Activated naive CD8-positive, alpha-beta T cell treated with anti-CD3 and anti-CD28 coated beads, Interleukin-2, amount 10 ng/mL, durations not matched to agents 7 days and 5 days (primary cell): ENCODE measurements at regions not wholly inside any gene's neighbourhood (a gene's known extent, or its start where the extent isn't known, plus 50 kb on each side); places are given as distances from the start of the nearest gene placed in this dataset.

ENCODE experiments used
- ATAC-seq: fragments of 150-1000 bp; cut with Tn5 transposase; one replicate; pipeline ENCODE4 v1.10.0; 2021; ENCODE audit warnings: low read depth, moderate library complexity
- POLR2A ChIA-PET: fragments of 350-600 bp; sonication (Branson Sonifier 250); formaldehyde crosslinking; loops from one replicate; lab custom pipeline; 2021; ENCODE audit warnings: antibody characterized with exemption; lab: Charles Lee
- DNase-seq: peaks from one replicate; pipeline ENCODE4 v3.0.0; 2021
- H3K27ac Mint-ChIP-seq: one replicate; pipeline ENCODE4 v1.8.0; 2022; ENCODE audit warnings: mild to moderate bottlenecking, mixed read lengths
- H3K27me3 Mint-ChIP-seq: one replicate; pipeline ENCODE4 v1.8.0; 2022; ENCODE audit warnings: mild to moderate bottlenecking, moderate library complexity, mixed read lengths
- H3K36me3 Mint-ChIP-seq: one replicate; pipeline ENCODE4 v1.8.0; 2021; ENCODE audit warnings: mild to moderate bottlenecking, mixed read lengths
- H3K4me1 Mint-ChIP-seq: one replicate; pipeline ENCODE4 v1.8.0; 2021; ENCODE audit warnings: mixed read lengths
- H3K4me3 Mint-ChIP-seq: one replicate; pipeline ENCODE4 v1.8.0; 2022; ENCODE audit warnings: mild to moderate bottlenecking, moderate library complexity, mixed read lengths
- H3K9me3 Mint-ChIP-seq: one replicate; pipeline ENCODE4 v1.8.0; 2021; ENCODE audit warnings: mixed read lengths

GRCh38 chr16:6063526-6063925 is 965.9 kb upstream of the EEF2KMT start:
- Mint-ChIP-seq H3K4me1 (no peaks in the 10 kb centered on the region), H3K9me3 (peaks cover 1% of the 10 kb centered on the region), H3K27ac (no peak overlapping the region), H3K36me3 (no peaks in the 10 kb centered on the region), H3K4me3 (no peak overlapping the region), H3K27me3 (no peaks in the 10 kb centered on the region)
- DNase-seq (no peak), ATAC-seq (no peak)
- POLR2A ChIA-PET = no interaction called here

DNA sequence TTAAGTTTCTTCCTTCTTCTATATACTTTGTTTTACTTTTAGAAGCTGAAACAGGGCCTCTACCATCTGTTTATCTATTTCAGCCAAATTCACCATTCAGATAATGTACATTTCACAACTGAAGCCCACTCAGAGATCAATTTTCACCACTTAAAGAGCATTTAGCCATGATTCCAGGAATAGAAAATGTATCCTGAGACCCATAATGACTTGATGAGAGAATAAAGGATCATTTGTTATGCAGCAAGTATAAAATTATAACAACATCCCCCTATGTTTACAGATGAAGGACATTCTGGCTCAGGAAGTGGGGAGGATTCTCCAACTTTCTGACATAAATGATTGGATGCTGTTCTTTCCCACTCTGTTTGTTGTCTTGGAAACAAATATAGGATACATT is 962.1 kb upstream of the EEF2KMT start:
- H3K27me3 Mint-ChIP-seq = no peaks in the 10 kb centered on the region
- H3K36me3 Mint-ChIP-seq = no peaks in the 10 kb centered on the region
- DNase-seq (no peak), ATAC-seq (no peak)
- POLR2A ChIA-PET = no interaction called here
- no peak overlapping the region for H3K27ac Mint-ChIP-seq
- H3K4me1 Mint-ChIP-seq = no peaks in the 10 kb centered on the region
- H3K9me3 Mint-ChIP-seq = peaks cover 1% of the 10 kb centered on the region
- H3K4me3 Mint-ChIP-seq = no peak overlapping the region

GRCh38 chr16:6057821-6058220 is 960.2 kb upstream of the EEF2KMT start:
- no peak for DNase-seq
- H3K27ac Mint-ChIP-seq = no peak overlapping the region
- POLR2A ChIA-PET = no interaction called here
- no peaks in the 10 kb centered on the region for H3K27me3 Mint-ChIP-seq
- H3K36me3 Mint-ChIP-seq = no peaks in the 10 kb centered on the region
- no peak overlapping the region for H3K4me3 Mint-ChIP-seq
- H3K4me1 Mint-ChIP-seq = no peaks in the 10 kb centered on the region
- ATAC-seq = no peak
- peaks cover 3% of the 10 kb centered on the region for H3K9me3 Mint-ChIP-seq

DNA sequence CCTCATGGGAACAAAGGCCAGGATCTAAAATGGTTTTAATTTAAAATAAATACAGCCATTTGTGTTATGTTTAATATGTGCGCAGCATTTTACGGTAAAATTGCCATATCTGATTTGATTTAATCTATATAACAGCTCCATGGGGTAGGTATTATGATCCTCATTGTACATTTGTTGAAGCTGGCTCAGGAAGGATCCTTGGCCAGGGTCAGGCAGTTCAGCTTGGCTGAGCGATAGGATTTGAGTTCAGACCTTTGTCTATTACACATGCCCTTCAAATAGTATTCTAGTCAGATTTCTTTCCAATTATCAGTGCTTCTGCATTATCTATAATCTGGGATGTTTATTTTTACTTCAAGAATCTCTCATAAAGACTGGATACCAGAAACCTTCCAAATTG is 950.4 kb upstream of the EEF2KMT start:
- no peaks in the 10 kb centered on the region for H3K27me3 Mint-ChIP-seq
- H3K9me3 Mint-ChIP-seq = peaks cover 4% of the 10 kb centered on the region

DNA sequence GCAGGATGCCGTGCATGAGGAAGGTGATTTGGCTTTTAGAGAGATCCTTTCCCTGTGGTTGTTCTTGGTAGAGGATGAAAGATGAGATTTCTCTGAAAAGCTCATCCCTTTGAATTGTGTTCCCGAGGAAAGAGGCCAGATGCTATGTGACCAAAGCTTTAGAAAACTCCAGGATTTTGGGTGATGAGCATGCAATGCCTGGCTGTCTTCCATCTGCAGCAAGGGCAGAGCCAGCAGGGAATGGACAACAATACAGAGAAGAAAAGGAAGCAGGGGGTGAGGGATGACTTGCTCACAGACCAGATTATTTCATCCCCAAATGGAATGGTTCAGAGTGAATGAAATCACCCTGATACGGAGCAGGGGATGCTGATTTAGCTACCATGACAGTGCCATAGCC is 949.7 kb upstream of the EEF2KMT start:
- Mint-ChIP-seq H3K36me3 (no peaks in the 10 kb centered on the region), H3K27ac (no peak overlapping the region), H3K4me3 (no peak overlapping the region), H3K27me3 (no peaks in the 10 kb centered on the region), H3K9me3 (peaks cover 8% of the 10 kb centered on the region), H3K4me1 (no peaks in the 10 kb centered on the region)
- DNase-seq (no peak), ATAC-seq (no peak)
- POLR2A ChIA-PET = no interaction called here

More for the DNA sequence above, 950.4 kb upstream of the EEF2KMT start:
- DNase-seq = no peak
- H3K36me3 Mint-ChIP-seq = no peaks in the 10 kb centered on the region
- H3K27ac Mint-ChIP-seq = no peak overlapping the region
- POLR2A ChIA-PET = no interaction called here
- no peak for ATAC-seq
- H3K4me1 Mint-ChIP-seq = no peaks in the 10 kb centered on the region
- H3K4me3 Mint-ChIP-seq = no peak overlapping the region

DNA sequence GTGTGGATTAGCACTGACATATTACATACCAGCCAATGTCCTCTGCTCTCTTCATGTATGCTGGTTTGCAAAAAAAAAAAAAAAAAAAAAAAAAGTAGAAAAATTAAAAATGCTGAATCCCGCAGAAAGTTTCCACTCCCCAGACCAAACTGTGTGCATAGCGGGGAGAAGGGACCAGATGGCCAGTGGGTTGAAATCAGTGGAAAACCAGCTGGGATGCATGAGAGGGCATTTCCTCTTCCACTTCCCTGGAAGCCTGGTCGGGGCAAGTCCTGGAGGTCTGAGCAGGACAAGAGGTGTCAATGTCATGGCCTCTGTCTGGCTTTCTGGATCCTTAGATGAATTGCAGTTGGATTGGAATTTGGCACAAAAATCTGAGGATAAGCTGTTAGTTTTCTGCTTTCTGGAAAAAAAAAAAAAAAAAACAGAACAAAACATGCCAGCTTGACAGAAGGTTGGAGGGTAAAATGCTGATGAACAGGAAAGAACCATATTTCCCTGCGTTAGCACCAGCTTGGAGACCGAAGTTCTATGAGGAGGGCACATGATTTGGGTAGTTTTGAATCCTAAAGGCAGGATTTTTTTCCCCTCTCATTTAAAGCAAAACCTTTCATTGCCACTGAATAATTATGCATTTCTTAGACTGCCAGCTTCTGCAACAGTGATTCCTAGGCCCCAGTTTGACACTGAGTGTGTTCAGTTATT is 941.5 kb upstream of the EEF2KMT start:
- ATAC-seq = no peak
- Mint-ChIP-seq H3K4me3 (no peak overlapping the region), H3K36me3 (no peaks in the 10 kb centered on the region), H3K27ac (no peak overlapping the region), H3K27me3 (no peaks in the 10 kb centered on the region), H3K9me3 (peaks cover 6% of the 10 kb centered on the region), H3K4me1 (no peaks in the 10 kb centered on the region)
- POLR2A ChIA-PET = no interaction called here
- no peak for DNase-seq

DNA sequence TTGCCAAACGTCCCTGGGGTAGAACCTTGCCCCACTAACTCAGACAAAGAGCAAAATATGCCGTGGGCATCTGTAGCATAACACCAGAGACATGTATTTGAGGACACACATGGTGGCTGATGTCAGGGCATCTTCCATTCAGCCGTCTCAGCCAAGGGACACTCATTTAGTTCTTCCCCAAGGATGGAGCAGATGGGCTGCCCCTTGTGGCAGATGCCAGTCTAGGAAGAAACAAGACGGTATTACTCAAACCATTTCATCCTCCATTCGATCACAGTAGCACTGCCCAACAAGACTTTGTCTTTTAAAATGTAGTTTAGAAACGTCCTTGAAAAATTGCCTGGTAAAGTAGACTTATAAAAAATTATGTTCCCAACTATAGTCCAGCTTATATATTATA is 937.6 kb upstream of the EEF2KMT start:
- Mint-ChIP-seq H3K4me3 (no peak overlapping the region), H3K27ac (no peak overlapping the region), H3K36me3 (no peaks in the 10 kb centered on the region), H3K9me3 (peaks cover under 1% of the 10 kb centered on the region), H3K27me3 (no peaks in the 10 kb centered on the region), H3K4me1 (no peaks in the 10 kb centered on the region)
- POLR2A ChIA-PET = no interaction called here
- DNase-seq (no peak), ATAC-seq (no peak)

DNA sequence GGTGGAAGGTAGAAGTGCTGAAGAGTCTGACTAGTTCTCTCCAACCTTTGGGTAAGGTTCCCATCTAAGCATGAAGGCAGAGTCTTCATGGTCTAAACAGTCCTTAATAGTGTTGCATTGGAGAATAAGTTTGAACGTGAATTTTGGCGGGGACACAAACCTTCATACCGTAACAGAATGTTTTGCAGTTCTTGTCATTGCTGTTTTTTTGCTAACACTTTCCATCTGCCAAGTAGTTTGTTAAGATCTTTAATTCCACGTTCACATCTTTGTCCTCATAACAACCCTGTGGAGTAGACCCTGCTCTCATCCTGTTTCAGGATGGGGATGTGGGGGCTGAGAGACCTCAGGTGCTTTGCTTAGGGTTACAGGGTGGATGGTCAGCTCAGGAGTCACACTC is 936.9 kb upstream of the EEF2KMT start:
- POLR2A ChIA-PET = no interaction called here
- Mint-ChIP-seq H3K4me3 (no peak overlapping the region), H3K4me1 (no peaks in the 10 kb centered on the region), H3K27me3 (no peaks in the 10 kb centered on the region), H3K27ac (no peak overlapping the region), H3K9me3 (no peaks in the 10 kb centered on the region), H3K36me3 (no peaks in the 10 kb centered on the region)
- ATAC-seq (no peak), DNase-seq (no peak)

DNA sequence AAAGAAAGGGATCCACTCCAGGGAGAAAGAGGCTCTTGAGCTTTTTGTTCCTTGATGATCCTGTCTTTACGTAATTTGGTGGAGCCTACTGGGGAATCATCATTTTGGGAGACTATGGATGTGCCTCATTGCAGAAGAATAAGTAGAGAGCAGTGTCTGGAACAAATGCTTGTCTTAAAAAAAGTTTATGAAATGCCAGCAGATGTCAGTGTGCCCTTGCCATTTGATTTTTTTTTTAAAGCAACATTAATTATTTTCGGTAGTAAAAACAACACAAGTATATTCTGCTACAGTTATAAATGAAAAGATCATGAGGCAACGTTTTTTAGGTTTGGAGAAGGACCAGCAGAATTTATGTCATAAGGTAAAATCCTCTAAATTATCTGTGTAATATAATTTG is 934.8 kb upstream of the EEF2KMT start:
- H3K27me3 Mint-ChIP-seq = no peaks in the 10 kb centered on the region
- DNase-seq (no peak), ATAC-seq (no peak)
- H3K27ac Mint-ChIP-seq = no peak overlapping the region
- no peaks in the 10 kb centered on the region for H3K4me1 Mint-ChIP-seq
- H3K4me3 Mint-ChIP-seq = no peak overlapping the region
- POLR2A ChIA-PET = no interaction called here
- H3K36me3 Mint-ChIP-seq = no peaks in the 10 kb centered on the region
- peaks cover 3% of the 10 kb centered on the region for H3K9me3 Mint-ChIP-seq

DNA sequence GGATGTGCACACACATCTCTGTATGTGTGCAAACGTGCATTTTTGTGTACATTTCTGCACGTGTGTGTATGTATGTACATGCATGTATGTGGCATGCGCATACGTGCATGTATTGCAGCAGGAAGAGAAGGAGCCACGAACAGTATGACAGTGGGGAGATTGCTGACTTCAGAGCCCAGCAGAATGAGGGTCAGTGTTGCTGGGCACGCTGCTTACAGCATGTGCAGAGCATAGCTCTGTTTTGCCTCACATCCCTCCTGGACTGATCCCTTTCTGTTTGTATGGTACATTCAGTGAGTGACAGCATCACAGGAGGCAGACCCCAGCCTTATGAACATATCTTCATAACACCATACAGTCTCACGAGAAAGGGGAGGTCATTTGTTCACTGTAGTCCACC is 934.0 kb upstream of the EEF2KMT start:
- H3K4me3 Mint-ChIP-seq = no peak overlapping the region
- no peaks in the 10 kb centered on the region for H3K27me3 Mint-ChIP-seq
- no peak for ATAC-seq
- H3K4me1 Mint-ChIP-seq = no peaks in the 10 kb centered on the region
- DNase-seq = no peak
- no peaks in the 10 kb centered on the region for H3K36me3 Mint-ChIP-seq
- peaks cover 3% of the 10 kb centered on the region for H3K9me3 Mint-ChIP-seq
- no peak overlapping the region for H3K27ac Mint-ChIP-seq
- POLR2A ChIA-PET = no interaction called here

DNA sequence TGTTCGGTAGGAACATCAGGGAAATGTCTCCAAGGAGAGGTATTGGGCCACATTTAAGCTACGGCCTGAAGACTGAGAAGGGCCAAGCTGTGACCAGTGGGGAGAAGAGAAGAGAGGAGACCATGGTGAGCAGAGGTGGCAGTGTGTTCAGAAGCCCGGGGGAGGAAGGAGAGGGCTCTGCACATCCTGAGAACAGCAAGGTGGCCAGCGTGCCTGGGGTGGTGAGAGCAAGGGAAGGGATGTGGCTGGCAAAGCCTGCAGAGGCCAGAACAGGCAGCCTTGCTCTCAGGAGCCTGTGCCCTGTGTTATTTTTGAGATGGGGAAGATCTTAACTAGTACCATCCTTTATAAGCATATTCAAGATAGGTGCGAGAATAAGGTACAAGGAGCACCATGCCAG is 933.5 kb upstream of the EEF2KMT start:
- Mint-ChIP-seq H3K4me3 (no peak overlapping the region), H3K4me1 (no peaks in the 10 kb centered on the region), H3K36me3 (no peaks in the 10 kb centered on the region), H3K27ac (no peak overlapping the region), H3K27me3 (no peaks in the 10 kb centered on the region), H3K9me3 (peaks cover 3% of the 10 kb centered on the region)
- ATAC-seq = no peak
- POLR2A ChIA-PET = no interaction called here
- DNase-seq = no peak

- Mint-ChIP-seq H3K27me3 (no peaks in the 10 kb centered on the region), H3K4me1 (no peaks in the 10 kb centered on the region), H3K4me3 (no peak overlapping the region), H3K27ac (no peak overlapping the region), H3K9me3 (peaks cover 3% of the 10 kb centered on the region), H3K36me3 (no peaks in the 10 kb centered on the region)
- ATAC-seq (no peak), DNase-seq (no peak)
- POLR2A ChIA-PET = no interaction called here
These were observed 930.1 kb upstream of the EEF2KMT start for GRCh38 chr16:6027733-6028132.

DNA sequence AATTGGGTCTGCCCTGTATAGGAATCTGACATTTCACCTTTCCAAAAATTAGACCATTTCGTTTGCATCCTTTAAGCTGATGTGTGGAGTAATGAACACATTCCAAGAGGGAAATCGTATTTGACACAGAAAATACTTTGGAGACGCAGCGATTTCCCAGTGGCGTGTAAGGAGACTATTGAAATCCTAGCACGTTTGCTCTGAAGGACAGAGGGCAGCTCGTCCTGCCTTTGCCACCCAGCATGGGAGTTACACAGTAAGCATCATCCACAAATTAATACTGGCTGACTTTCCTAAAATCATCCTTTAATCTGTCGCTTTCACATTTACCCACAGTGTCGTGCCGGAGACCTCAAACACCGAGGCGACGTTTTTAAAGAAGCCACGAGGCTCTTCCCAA is 925.9 kb upstream of the EEF2KMT start:
- no peak for DNase-seq
- POLR2A ChIA-PET = no interaction called here
- peaks cover 4% of the 10 kb centered on the region for H3K27me3 Mint-ChIP-seq
- peaks cover 3% of the 10 kb centered on the region for H3K9me3 Mint-ChIP-seq
- no peak for ATAC-seq
- no peaks in the 10 kb centered on the region for H3K36me3 Mint-ChIP-seq
- H3K27ac Mint-ChIP-seq = no peak overlapping the region
- H3K4me3 Mint-ChIP-seq = no peak overlapping the region
- no peaks in the 10 kb centered on the region for H3K4me1 Mint-ChIP-seq

DNA sequence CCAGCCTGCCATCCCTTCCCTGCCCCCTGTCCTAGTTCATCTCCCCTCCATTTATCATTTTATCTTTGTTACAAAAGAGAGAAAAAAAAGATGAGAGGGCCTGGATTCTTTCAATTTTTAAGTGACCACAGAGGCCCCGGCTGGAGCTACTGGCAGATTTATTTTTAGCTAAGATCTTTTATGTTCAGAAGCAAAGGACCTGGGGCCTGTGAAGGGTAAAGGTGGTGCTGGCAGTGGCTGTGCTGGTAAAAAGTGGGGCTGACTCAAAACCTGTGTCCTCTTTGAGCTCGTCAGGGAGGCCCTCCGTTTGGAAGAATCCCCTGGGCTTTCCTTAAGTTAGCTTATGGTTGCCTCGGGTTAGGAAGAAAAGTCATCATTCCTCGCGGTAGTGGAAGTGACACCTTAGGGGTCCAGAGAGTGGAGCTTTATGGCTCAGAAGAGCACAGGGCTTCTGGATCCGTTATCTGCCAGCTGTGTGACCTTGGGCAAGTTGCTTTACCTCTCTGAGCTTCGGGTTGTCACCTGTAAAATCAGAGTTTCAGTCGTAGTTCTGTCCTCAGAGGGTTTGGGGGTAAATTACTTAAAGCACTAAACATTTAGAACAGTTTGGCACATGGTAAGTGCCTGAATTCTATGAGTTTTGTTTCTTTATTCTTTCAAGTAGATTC is 923.8 kb upstream of the EEF2KMT start:
- Mint-ChIP-seq H3K9me3 (no peaks in the 10 kb centered on the region), H3K36me3 (no peaks in the 10 kb centered on the region), H3K4me3 (no peak overlapping the region), H3K4me1 (no peaks in the 10 kb centered on the region), H3K27me3 (peaks cover 10% of the 10 kb centered on the region), H3K27ac (no peak overlapping the region)
- DNase-seq = no peak
- ATAC-seq = no peak
- POLR2A ChIA-PET = no interaction called here
